ENCODE measurements at regions not wholly inside any gene's neighbourhood (a gene's known extent, or its start where the extent isn't known, plus 50 kb on each side); places are given as distances from the start of the nearest gene placed in this dataset.

DNA sequence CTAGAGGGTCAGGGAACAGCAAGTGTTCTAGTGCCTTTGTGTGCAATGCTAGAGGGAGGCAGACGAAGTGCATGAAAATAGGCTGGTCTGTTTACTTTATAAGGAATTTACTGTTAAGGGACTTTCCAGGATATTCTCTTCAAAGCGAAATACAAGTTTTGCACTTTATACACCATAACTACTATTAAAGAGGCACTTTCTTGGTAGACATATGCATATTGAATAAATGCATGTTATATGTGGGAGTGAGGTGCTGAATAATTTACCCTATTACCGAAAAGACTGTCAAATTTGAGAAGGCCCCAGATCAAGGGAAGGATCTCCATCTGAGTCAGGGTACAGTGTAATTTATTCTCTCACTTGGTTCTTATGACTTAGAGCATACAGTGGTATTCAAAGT, 310.5 kb downstream of the S1PR1 start:
- TF ChIP-seq, protein P1, sequence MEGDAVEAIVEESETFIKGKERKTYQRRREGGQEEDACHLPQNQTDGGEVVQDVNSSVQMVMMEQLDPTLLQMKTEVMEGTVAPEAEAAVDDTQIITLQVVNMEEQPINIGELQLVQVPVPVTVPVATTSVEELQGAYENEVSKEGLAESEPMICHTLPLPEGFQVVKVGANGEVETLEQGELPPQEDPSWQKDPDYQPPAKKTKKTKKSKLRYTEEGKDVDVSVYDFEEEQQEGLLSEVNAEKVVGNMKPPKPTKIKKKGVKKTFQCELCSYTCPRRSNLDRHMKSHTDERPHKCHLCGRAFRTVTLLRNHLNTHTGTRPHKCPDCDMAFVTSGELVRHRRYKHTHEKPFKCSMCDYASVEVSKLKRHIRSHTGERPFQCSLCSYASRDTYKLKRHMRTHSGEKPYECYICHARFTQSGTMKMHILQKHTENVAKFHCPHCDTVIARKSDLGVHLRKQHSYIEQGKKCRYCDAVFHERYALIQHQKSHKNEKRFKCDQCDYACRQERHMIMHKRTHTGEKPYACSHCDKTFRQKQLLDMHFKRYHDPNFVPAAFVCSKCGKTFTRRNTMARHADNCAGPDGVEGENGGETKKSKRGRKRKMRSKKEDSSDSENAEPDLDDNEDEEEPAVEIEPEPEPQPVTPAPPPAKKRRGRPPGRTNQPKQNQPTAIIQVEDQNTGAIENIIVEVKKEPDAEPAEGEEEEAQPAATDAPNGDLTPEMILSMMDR (IDR thresholded peaks at IDR 0.05; ENCODE audit: low read length), result no peak
- no peak for TF ChIP-seq EZH2 (IDR thresholded peaks at IDR 0.05; ENCODE audit: borderline replicate concordance, low read length)
